SK-N-SH treated with all-trans-retinoic acid at 6 μM for 48 hours (cell line): ENCODE measurements at regions not wholly inside any gene's neighbourhood (a gene's known extent, or its start where the extent isn't known, plus 50 kb on each side); places are given as distances from the start of the nearest gene placed in this dataset.
"Not testable (repeated sequence)": the region's sequence is repeated elsewhere in the genome, so short reads cannot be mapped to it uniquely, and the experiment has no call there.

Experiments
- ATAC-seq: fragments of 200-7000 bp; cut with Tn5 transposase; 3 replicates; pipeline ENCODE4 v1.9.1; 2020; ENCODE audit warnings: mild to moderate bottlenecking, moderate library complexity
- ARNTL ChIP-seq: fragments of 450-650 bp; formaldehyde crosslinking; IDR thresholded peaks from 2 replicates; pipeline ENCODE4 v1.5.0; 2020; ENCODE audit warnings: low read depth, mild to moderate bottlenecking, moderate library complexity, borderline replicate concordance
- BACH2 ChIP-seq: fragments of 250-450 bp; sonication (Bioruptor Pico); IDR thresholded peaks from 2 replicates; pipeline ENCODE4 v1.9.0; 2021; ENCODE audit warnings: mild to moderate bottlenecking, borderline replicate concordance
- CSDC2 ChIP-seq: fragments of 250-450 bp; sonication (Bioruptor Pico); IDR thresholded peaks from 2 replicates; pipeline ENCODE4 v1.5.0; 2020; ENCODE audit warnings: mild to moderate bottlenecking, moderate library complexity
- ESRRG ChIP-seq: fragments of 250-450 bp; sonication (Bioruptor Pico); IDR thresholded peaks from 2 replicates; pipeline ENCODE4 v1.6.1; 2021; ENCODE audit warnings: mild to moderate bottlenecking
- OSR1 ChIP-seq: fragments of 250-450 bp; sonication (Bioruptor Pico); IDR thresholded peaks from 2 replicates; pipeline ENCODE4 v1.8.0; 2022; ENCODE audit warnings: moderate library complexity, mild to moderate bottlenecking, inconsistent platforms
- POU6F1 ChIP-seq: fragments of 250-450 bp; sonication (Bioruptor Pico); IDR thresholded peaks from 2 replicates; pipeline ENCODE4 v1.8.0; 2021; ENCODE audit warnings: low read depth, mild to moderate bottlenecking, moderate library complexity, borderline replicate concordance
- PPARA ChIP-seq: fragments of 250-450 bp; sonication (Bioruptor Pico); IDR thresholded peaks from 2 replicates; pipeline ENCODE4 v1.5.0; 2020; ENCODE audit warnings: mild to moderate bottlenecking, borderline replicate concordance
- RARB ChIP-seq: fragments of 250-450 bp; sonication (Bioruptor Pico); IDR thresholded peaks from 2 replicates; pipeline ENCODE4 v1.8.0; 2021; ENCODE audit warnings: mild to moderate bottlenecking, moderate library complexity
- ZC3H10 ChIP-seq: fragments of 250-450 bp; sonication (Bioruptor Pico); IDR thresholded peaks from 2 replicates; pipeline ENCODE4 v1.5.1; 2021; ENCODE audit warnings: mild to moderate bottlenecking, moderate library complexity
- ZFP3 ChIP-seq: fragments of 250-450 bp; sonication (Bioruptor Pico); IDR thresholded peaks from 2 replicates; pipeline ENCODE4 v1.5.0; 2020; ENCODE audit warnings: mild to moderate bottlenecking, moderate library complexity
- ZFP30 ChIP-seq: fragments of 450-650 bp; formaldehyde crosslinking; IDR thresholded peaks from 2 replicates; pipeline ENCODE4 v1.5.0; 2022; ENCODE audit warnings: mild to moderate bottlenecking, moderate library complexity
- ZNF565 ChIP-seq: fragments of 450-650 bp; formaldehyde crosslinking; conservative IDR thresholded peaks from 2 replicates; pipeline ENCODE4 v1.5.0; 2020; ENCODE audit warnings: low read depth, mild to moderate bottlenecking, moderate library complexity
- ZNF70 ChIP-seq: fragments of 450-650 bp; formaldehyde crosslinking; IDR thresholded peaks from 2 replicates; pipeline ENCODE4 v1.5.0; 2020; ENCODE audit warnings: mild to moderate bottlenecking, moderate library complexity
- ZNF8 ChIP-seq: fragments of 450-650 bp; formaldehyde crosslinking; IDR thresholded peaks from 2 replicates; pipeline ENCODE4 v1.5.0; 2020; ENCODE audit warnings: mild to moderate bottlenecking, moderate library complexity
- TF ChIP-seq, protein P1 (sequence below): fragments of 250-450 bp; sonication (Bioruptor Pico); IDR thresholded peaks from 2 replicates; pipeline ENCODE4 v1.5.1; 2021; ENCODE audit warnings: mild to moderate bottlenecking, moderate library complexity
- TF ChIP-seq, protein P2 (sequence below): fragments of 250-450 bp; sonication (Bioruptor Pico); IDR thresholded peaks from 2 replicates; pipeline ENCODE4 v1.5.1; 2020; ENCODE audit warnings: low read depth, mild to moderate bottlenecking, moderate library complexity
- TF ChIP-seq, protein P3 (sequence below): fragments of 250-450 bp; sonication (Bioruptor Pico); IDR thresholded peaks from 2 replicates; pipeline ENCODE4 v1.8.0; 2020; ENCODE audit warnings: mild to moderate bottlenecking, moderate library complexity, borderline replicate concordance

- ATAC-seq, result no peak
- TF ChIP-seq, protein P1, sequence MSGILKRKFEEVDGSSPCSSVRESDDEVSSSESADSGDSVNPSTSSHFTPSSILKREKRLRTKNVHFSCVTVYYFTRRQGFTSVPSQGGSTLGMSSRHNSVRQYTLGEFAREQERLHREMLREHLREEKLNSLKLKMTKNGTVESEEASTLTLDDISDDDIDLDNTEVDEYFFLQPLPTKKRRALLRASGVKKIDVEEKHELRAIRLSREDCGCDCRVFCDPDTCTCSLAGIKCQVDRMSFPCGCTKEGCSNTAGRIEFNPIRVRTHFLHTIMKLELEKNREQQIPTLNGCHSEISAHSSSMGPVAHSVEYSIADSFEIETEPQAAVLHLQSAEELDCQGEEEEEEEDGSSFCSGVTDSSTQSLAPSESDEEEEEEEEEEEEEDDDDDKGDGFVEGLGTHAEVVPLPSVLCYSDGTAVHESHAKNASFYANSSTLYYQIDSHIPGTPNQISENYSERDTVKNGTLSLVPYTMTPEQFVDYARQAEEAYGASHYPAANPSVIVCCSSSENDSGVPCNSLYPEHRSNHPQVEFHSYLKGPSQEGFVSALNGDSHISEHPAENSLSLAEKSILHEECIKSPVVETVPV (CRISPR knock-in tag), result no peak
- TF ChIP-seq ZFP3 (CRISPR knock-in tag), result no peak
Measured at GRCh38 chr4:114046331-114046730, 66.9 kb upstream of the ARSJ start.

- not testable (repeated sequence) for ATAC-seq
Measured at GRCh38 chr4:114048154-114048553, 68.7 kb upstream of the ARSJ start.

- TF ChIP-seq PPARA (CRISPR knock-in tag) (no peak), BACH2 (no peak), ARNTL (CRISPR knock-in tag) (no peak), RARB (CRISPR knock-in tag) (no peak), ZC3H10 (no peak), ZNF565 (CRISPR knock-in tag) (no peak), ESRRG (CRISPR knock-in tag) (no peak), CSDC2 (no peak), ZFP3 (CRISPR knock-in tag) (no peak), ZNF70 (CRISPR knock-in tag) (no peak), POU6F1 (no peak), ZFP30 (CRISPR knock-in tag) (no peak), ZNF8 (no peak)
- TF ChIP-seq, protein P2, sequence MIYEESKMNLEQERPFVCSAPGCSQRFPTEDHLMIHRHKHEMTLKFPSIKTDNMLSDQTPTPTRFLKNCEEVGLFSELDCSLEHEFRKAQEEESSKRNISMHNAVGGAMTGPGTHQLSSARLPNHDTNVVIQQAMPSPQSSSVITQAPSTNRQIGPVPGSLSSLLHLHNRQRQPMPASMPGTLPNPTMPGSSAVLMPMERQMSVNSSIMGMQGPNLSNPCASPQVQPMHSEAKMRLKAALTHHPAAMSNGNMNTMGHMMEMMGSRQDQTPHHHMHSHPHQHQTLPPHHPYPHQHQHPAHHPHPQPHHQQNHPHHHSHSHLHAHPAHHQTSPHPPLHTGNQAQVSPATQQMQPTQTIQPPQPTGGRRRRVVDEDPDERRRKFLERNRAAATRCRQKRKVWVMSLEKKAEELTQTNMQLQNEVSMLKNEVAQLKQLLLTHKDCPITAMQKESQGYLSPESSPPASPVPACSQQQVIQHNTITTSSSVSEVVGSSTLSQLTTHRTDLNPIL (CRISPR knock-in tag), result no peak
- TF ChIP-seq, protein P1 (CRISPR knock-in tag), result no peak
- TF ChIP-seq, protein P3, sequence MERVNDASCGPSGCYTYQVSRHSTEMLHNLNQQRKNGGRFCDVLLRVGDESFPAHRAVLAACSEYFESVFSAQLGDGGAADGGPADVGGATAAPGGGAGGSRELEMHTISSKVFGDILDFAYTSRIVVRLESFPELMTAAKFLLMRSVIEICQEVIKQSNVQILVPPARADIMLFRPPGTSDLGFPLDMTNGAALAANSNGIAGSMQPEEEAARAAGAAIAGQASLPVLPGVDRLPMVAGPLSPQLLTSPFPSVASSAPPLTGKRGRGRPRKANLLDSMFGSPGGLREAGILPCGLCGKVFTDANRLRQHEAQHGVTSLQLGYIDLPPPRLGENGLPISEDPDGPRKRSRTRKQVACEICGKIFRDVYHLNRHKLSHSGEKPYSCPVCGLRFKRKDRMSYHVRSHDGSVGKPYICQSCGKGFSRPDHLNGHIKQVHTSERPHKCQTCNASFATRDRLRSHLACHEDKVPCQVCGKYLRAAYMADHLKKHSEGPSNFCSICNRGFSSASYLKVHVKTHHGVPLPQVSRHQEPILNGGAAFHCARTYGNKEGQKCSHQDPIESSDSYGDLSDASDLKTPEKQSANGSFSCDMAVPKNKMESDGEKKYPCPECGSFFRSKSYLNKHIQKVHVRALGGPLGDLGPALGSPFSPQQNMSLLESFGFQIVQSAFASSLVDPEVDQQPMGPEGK (CRISPR knock-in tag), result no peak
- no peak for ATAC-seq
Measured at GRCh38 chr4:114052227-114052626, 72.8 kb upstream of the ARSJ start.

DNA sequence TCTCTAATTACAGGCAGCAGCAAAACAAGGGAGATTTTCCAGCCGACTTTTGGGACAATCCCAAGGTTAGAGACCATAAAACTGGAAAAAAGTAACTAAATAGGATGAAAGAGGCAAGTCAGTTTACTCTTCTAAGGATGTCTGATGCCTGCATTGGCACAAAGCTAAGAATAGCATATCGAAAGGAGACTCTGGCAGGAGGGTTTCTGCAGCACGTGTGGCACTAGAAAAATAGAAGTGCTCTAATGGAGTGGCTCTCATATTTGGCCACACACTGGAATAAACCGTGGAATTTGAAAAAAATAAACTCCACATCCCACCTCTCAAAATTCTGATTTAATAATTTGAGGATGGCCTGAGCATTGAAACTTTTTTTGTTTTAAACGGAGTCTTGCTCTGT, 77.2 kb upstream of the ARSJ start:
- no peak for ATAC-seq

More for the DNA sequence above, 77.2 kb upstream of the ARSJ start:
- TF ChIP-seq ZFP30 (CRISPR knock-in tag) (no peak), CSDC2 (no peak), OSR1 (no peak), ZNF8 (no peak), ZFP3 (CRISPR knock-in tag) (no peak), ARNTL (CRISPR knock-in tag) (no peak)
- TF ChIP-seq, protein P1 (CRISPR knock-in tag), result no peak
- TF ChIP-seq, protein P2 (CRISPR knock-in tag), result no peak
